Calu3 (cell line): ENCODE measurements at regions not wholly inside any gene's neighbourhood (a gene's known extent, or its start where the extent isn't known, plus 50 kb on each side); places are given as distances from the start of the nearest gene placed in this dataset.

Source experiments
- BruUV-seq: library from RNA; stranded (reverse); fragments of 400-500 nt; replicated peaks from 2 replicates; lab custom pipeline; 2021; lab: Mats Ljungman, UMichigan
- CTCF ChIA-PET: fragments of 300-600 bp; sonication (Branson Sonifier 250); formaldehyde crosslinking; loops from one replicate; lab custom pipeline; 2022; ENCODE audit warnings: antibody characterized with exemption; lab: Charles Lee
- DNase-seq: peaks from one replicate; pipeline ENCODE4 v3.0.0; 2022
- H3K27ac Mint-ChIP-seq: one replicate; pipeline ENCODE4 v1.8.0; 2022; ENCODE audit warnings: mixed read lengths; ENCODE audit not compliant: unreplicated experiment
- H3K27me3 Mint-ChIP-seq: one replicate; pipeline ENCODE4 v1.8.0; 2022; ENCODE audit warnings: mixed read lengths; ENCODE audit not compliant: unreplicated experiment
- H3K36me3 Mint-ChIP-seq: one replicate; pipeline ENCODE4 v1.8.0; 2022; ENCODE audit warnings: mild to moderate bottlenecking, moderate library complexity, mixed read lengths; ENCODE audit not compliant: insufficient read depth, unreplicated experiment
- H3K4me1 Mint-ChIP-seq: one replicate; pipeline ENCODE4 v1.8.0; 2022; ENCODE audit warnings: mild to moderate bottlenecking, low read depth, mixed read lengths; ENCODE audit not compliant: unreplicated experiment
- H3K4me3 Mint-ChIP-seq: one replicate; pipeline ENCODE4 v1.8.0; 2022; ENCODE audit warnings: mild to moderate bottlenecking, low read depth, moderate library complexity, mixed read lengths; ENCODE audit not compliant: unreplicated experiment
- H3K9me3 Mint-ChIP-seq: one replicate; pipeline ENCODE4 v1.8.0; 2022; ENCODE audit warnings: low read depth, mixed read lengths; ENCODE audit not compliant: unreplicated experiment
- intact Hi-C: fragments of 100-400 bp; cut with micrococcal nuclease; formaldehyde crosslinking; loops from one replicate; pipeline ENCODE4 v1.10.0; 2022; ENCODE audit not compliant: unreplicated experiment
- TF ChIP-seq, protein P1 (sequence below): fragments of 200-600 bp; IDR thresholded peaks from one replicate; pipeline ENCODE4 v1.8.0; 2022; ENCODE audit warnings: antibody characterized with exemption; ENCODE audit not compliant: unreplicated experiment

DNA sequence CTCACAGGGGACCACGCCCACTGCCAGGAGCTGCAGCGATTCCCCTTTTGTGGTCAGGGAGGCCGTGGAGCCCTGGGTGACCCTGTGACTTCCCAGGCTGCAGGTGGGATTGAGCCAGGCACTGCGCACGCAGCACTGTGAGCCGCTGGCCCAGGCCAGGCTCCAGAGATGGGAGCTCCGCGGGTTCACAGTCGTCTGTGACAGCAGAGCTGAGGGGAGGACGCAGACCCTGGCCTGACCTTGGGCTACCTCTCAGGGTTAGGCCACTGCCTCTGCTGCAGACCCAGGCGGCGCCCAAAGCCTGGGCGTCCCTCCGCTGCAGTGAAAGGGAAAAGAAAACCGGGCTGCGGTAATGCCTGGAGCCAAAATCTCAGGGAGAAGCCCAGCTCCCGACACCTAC lies 107.5 kb upstream of the GPR26 start:
- Mint-ChIP-seq H3K4me1 (no peaks in the 10 kb centered on the region), H3K27me3 (peaks cover 30% of the 10 kb centered on the region), H3K27ac (no peak overlapping the region)

DNA sequence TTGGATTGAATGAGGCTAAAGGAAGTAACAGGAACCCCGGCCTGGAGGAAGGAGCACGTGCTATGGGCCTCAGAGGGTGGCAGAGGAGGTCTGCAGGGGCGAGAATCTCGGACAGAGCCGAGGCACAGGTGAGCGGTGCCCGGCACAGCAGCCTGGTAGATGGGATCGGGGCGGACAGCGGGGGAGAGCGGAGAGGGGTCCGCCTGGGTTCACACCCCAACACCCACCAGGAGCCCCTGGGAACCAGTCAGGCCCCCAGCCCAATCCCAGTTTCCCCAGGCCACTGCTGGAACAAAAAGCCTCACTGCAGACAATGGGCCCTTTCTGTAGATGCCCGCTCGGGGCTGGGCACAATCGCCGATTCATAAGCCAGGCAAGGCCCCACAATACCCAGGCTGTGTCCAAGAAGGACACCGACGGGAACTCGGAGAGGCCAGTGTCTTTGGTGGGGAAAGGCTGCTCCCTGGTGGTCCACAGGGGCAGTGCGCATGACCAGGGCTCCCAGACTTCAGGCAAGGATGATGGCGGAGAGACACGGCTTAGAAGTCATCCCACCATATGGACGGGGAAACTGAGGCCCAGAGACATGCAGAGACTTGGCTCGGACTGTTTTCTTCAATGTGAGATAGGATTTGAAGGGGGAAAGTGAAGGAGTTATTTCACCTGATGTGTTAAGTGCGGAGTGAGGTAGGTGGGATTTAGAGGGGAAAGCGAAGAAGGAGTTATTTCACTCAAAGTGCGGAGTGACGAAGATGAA lies 106.9 kb upstream of the GPR26 start:
- Mint-ChIP-seq H3K27ac (no peak overlapping the region), H3K4me1 (no peaks in the 10 kb centered on the region), H3K9me3 (no peaks in the 10 kb centered on the region), H3K36me3 (no peaks in the 10 kb centered on the region), H3K4me3 (no peak overlapping the region), H3K27me3 (peaks cover 30% of the 10 kb centered on the region)
- peak; percentile 70 for DNase-seq
- TF ChIP-seq, protein P1, sequence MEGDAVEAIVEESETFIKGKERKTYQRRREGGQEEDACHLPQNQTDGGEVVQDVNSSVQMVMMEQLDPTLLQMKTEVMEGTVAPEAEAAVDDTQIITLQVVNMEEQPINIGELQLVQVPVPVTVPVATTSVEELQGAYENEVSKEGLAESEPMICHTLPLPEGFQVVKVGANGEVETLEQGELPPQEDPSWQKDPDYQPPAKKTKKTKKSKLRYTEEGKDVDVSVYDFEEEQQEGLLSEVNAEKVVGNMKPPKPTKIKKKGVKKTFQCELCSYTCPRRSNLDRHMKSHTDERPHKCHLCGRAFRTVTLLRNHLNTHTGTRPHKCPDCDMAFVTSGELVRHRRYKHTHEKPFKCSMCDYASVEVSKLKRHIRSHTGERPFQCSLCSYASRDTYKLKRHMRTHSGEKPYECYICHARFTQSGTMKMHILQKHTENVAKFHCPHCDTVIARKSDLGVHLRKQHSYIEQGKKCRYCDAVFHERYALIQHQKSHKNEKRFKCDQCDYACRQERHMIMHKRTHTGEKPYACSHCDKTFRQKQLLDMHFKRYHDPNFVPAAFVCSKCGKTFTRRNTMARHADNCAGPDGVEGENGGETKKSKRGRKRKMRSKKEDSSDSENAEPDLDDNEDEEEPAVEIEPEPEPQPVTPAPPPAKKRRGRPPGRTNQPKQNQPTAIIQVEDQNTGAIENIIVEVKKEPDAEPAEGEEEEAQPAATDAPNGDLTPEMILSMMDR, result peak; percentile 84
- CTCF ChIA-PET, result interaction anchor here (0.6 kb wide), 1 partner anchor 430 kb away, joined by 3 read pairs; no protein-coding TSS in a partner anchor
- intact Hi-C loops, result loop anchor here (1.0 to 5.0 kb wide), 3 partner anchors 177 to 516 kb away; no protein-coding TSS in a partner anchor
- BruUV-seq, result no TSS peak

More for the DNA sequence above, 107.5 kb upstream of the GPR26 start:
- no peak for DNase-seq
- H3K36me3 Mint-ChIP-seq, result no peaks in the 10 kb centered on the region
- intact Hi-C loops, result loop anchor here (1.0 to 5.0 kb wide), 3 partner anchors 176 to 515 kb away; no protein-coding TSS in a partner anchor
- CTCF ChIA-PET, result interaction anchor here (0.6 kb wide), 1 partner anchor 429 kb away, joined by 3 read pairs; no protein-coding TSS in a partner anchor
- TF ChIP-seq, protein P1, result no peak
- H3K4me3 Mint-ChIP-seq, result no peak overlapping the region
- no peaks in the 10 kb centered on the region for H3K9me3 Mint-ChIP-seq
- BruUV-seq, result no TSS peak

DNA sequence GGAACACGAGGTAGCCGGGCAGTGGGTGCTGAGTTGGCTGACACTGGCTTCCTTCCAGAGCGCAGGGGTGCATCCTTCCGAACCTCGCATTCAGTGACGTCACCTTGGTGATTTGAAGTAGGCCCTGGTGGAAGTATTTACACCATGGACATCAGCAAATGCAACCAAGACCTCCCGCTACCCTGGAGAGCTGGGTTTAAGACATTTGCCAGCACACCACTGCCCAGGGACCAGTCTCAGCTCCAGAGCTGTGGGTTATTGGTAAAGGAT lies 106.4 kb upstream of the GPR26 start:
- BruUV-seq, result no TSS peak
- CTCF ChIA-PET, result no interaction called here
- Mint-ChIP-seq H3K27ac (no peak overlapping the region), H3K27me3 (peaks cover 30% of the 10 kb centered on the region), H3K9me3 (no peaks in the 10 kb centered on the region), H3K4me3 (no peak overlapping the region), H3K36me3 (no peaks in the 10 kb centered on the region), H3K4me1 (no peaks in the 10 kb centered on the region)
- no peak for DNase-seq
- TF ChIP-seq, protein P1, result no peak
- intact Hi-C loops, result loop anchor here (1.0 to 5.0 kb wide), 3 partner anchors 177 to 516 kb away; no protein-coding TSS in a partner anchor

DNA sequence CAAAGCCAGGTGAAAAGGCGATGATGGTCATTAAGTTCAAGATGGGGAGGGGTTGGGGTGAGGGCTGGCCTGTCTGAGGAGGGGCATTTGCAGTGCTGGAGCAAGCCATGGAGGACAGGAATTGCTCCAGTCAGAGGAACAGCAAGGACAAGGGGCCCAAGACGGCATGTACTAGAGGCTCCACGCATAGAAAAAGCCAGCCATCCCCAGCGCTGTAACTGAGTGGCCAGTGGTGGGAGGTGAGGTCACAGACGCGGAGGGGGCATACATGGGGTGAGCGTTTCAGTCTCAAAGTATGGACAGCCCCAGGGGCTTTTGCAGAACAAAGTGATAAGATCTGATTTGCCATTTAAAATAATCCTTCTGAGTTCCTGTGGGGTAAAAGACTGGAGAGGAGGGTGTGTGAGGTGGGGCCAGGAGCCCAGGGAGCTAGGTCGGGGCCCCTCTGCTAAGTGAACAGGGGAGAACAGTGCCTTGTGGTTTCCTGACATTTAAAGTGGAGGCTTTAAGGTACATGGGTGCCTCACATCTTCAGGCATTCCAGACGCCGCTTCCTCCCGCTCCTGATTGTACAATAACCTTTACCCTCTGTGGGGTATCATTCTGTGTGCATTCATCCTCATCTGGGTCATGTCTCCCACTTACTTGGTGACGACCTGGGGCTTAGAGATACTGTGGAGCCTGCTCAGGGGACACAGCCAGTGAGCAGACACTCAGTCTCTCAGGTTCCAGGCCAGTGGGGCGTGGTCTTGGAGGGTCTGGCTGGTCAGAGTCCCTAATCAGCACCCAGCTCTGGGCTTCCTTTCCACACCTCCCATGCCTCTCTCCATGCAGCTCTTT lies 105.6 kb upstream of the GPR26 start:
- BruUV-seq, result no TSS peak
- TF ChIP-seq, protein P1, result no peak
- CTCF ChIA-PET, result no interaction called here
- H3K4me3 Mint-ChIP-seq, result no peak overlapping the region
- H3K27me3 Mint-ChIP-seq, result peaks cover 30% of the 10 kb centered on the region
- DNase-seq, result no peak
- H3K9me3 Mint-ChIP-seq, result no peaks in the 10 kb centered on the region
- no peaks in the 10 kb centered on the region for H3K36me3 Mint-ChIP-seq
- H3K27ac Mint-ChIP-seq, result no peak overlapping the region
- intact Hi-C loops, result no loop called here
- H3K4me1 Mint-ChIP-seq, result no peaks in the 10 kb centered on the region
